HG02759 (cell line): ENCODE measurements at regions not wholly inside any gene's neighbourhood (a gene's known extent, or its start where the extent isn't known, plus 50 kb on each side); places are given as distances from the start of the nearest gene placed in this dataset.

Source experiments
- ATAC-seq: cut with Tn5 transposase; IDR thresholded peaks from one replicate; pipeline ENCODE4 v1.9.1; 2021; ENCODE audit warnings: mild to moderate bottlenecking, moderate library complexity; ENCODE audit not compliant: unreplicated experiment

GRCh38 chr5:5065472-5065871 is 74.7 kb upstream of the ADAMTS16 start:
- no peak for ATAC-seq

GRCh38 chr5:5066276-5067186 is 73.6 kb upstream of the ADAMTS16 start:
- peak; percentile 33 for ATAC-seq

DNA sequence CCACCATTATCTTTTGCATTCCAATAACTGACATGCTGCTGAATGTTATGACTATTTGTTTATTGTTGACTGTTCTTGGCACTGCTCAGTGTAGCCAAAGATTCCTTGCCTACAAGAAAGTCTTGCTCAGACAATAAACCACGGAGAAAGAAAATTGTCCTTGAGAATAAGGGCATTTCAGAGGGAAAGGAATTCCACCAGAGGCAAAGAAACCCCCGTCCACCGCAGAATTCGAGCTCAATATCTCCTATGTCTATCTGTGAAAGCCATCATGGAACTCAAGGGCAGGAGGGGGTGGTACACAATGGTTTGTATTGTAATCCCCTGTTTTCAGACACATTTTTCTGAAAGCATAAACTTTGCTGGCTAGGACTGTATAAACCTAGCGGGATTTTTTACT is 70.3 kb upstream of the ADAMTS16 start:
- ATAC-seq = no peak

GRCh38 chr5:5071554-5071953 is 68.6 kb upstream of the ADAMTS16 start:
- no peak for ATAC-seq

- ATAC-seq = no peak
These were observed 62.9 kb upstream of the ADAMTS16 start for GRCh38 chr5:5077236-5077635.

DNA sequence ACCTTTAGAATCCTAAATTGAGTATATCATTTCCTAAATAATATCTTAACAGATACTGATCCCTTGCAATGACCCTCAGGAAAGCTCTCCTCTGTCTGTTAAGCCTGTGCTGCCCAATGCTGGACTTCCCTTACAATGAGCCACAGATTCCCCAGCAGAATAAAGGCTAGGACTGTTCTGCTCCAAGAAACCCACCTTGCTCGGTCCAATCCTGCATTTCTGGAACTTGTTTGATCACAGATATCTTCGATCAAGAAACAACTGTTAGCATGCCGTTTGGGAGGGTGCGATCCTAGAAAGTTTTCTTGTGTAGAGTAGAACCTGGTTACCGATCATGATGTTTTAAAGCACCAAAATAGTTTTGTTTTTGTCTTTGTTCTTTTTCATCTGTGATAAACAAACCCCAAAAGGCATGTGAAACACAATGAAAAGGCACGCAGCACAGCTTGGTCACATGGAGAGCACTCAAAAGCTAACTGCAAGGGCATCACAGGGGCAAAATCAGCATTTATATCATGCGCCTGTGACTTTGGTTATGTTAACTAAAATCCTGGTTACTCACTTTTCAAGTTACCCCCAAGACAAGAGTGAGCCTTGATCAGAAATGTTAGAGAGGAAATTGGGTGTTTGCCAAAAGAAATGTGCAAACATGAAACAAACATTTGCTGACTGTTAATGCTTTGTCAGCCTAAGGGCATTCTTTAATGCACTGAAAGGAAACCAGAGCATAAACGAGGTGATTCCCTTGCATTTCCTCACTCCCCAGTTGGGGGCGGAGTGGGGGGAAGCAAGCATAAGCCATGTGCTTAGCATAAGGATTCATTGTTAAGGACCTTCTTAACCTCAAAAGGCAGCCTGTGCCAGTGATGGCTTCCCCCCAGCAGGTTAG is 61.9 kb upstream of the ADAMTS16 start:
- ATAC-seq = no peak

GRCh38 chr5:5079876-5080275 is 60.3 kb upstream of the ADAMTS16 start:
- no peak for ATAC-seq

DNA sequence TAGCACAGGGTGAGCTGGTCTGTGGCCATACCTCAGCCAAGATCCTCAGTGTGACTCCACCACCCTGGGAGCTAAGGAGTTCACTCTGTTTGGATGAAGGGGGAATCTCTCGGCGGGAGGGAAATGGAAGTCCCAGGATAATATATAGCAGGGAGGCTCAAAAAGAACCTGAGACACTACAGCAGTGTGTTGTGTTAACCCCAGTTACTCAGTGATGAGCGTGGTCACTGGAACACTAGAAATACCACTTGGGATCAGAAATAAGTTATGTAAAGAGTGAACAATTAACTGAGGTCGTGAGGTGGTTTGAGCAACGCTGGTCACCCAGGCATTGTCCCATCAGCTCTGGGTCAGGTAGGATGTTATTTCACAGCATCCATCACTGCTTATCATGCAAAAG is 59.3 kb upstream of the ADAMTS16 start:
- ATAC-seq = no peak

GRCh38 chr5:5085381-5085780 is 54.7 kb upstream of the ADAMTS16 start:
- ATAC-seq = no peak

DNA sequence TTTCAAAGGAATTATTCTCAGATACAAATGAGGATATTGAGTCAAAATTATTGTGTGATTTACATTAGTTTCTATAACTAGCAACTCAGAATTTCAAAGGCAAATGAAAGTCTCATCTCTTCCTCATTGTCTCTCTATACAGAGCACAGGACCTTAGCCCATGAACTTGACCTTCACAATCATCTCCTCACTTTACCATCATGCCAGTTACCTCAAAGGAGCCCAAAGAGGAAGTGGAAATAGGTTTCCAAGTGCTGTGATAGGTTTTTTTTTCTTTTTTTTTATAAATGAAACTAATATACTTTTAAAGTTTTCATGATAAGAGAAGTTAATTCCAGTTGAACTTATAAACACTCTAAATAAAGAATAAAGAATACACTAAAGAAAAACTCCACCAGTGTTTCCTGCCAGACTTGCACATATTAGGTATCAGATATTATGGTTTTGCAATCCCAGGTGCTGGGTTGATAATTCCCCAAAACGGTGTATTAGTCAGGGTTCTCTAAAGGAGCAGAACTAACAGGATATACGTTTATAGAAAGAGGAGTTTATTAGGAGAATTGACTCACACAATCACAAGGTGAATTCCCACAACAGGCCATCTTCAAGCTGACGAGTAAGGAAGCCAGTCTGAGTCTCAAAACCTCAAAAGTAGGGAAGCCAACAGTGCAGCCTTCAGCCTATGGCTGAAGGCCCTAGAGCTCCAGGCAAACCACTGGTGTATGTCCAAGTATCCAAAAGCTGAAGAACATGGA is 50.1 kb upstream of the ADAMTS16 start:
- no peak for ATAC-seq
